ENCODE measurements at regions not wholly inside any gene's neighbourhood (a gene's known extent, or its start where the extent isn't known, plus 50 kb on each side); places are given as distances from the start of the nearest gene placed in this dataset.

- DNase-seq (ENCODE audit: low spot score), result peak; percentile 21
Observed at GRCh38 chr15:39153716-39154115, 427.2 kb upstream of the THBS1 start.

- no peak for DNase-seq (ENCODE audit: low spot score)
Observed at GRCh38 chr15:39154227-39154638, 426.6 kb upstream of the THBS1 start.

GRCh38 chr15:39154776-39155175 lies 426.1 kb upstream of the THBS1 start:
- DNase-seq (ENCODE audit: low spot score), result peak; percentile 61

GRCh38 chr15:39156166-39156565 lies 424.7 kb upstream of the THBS1 start:
- peak; percentile 61 for DNase-seq (ENCODE audit: low spot score)

- peak; percentile 29 for DNase-seq (ENCODE audit: low spot score)
Observed at GRCh38 chr15:39156646-39157250, 424.1 kb upstream of the THBS1 start.

GRCh38 chr15:39157882-39158281 lies 423.0 kb upstream of the THBS1 start:
- DNase-seq (ENCODE audit: low spot score), result no peak

- no peak for DNase-seq (ENCODE audit: low spot score)
Observed at GRCh38 chr15:39159833-39160232, 421.0 kb upstream of the THBS1 start.

GRCh38 chr15:39161096-39161495 lies 419.8 kb upstream of the THBS1 start:
- DNase-seq (ENCODE audit: low spot score), result no peak

GRCh38 chr15:39165020-39165706 lies 415.7 kb upstream of the THBS1 start:
- DNase-seq (ENCODE audit: low spot score), result no peak

GRCh38 chr15:39167164-39168058 lies 413.5 kb upstream of the THBS1 start:
- DNase-seq (ENCODE audit: low spot score), result no peak

GRCh38 chr15:39171944-39172368 lies 408.9 kb upstream of the THBS1 start:
- DNase-seq (ENCODE audit: low spot score), result peak; percentile 85

GRCh38 chr15:39172380-39173281 lies 408.2 kb upstream of the THBS1 start:
- no peak for DNase-seq (ENCODE audit: low spot score)

- no peak for DNase-seq (ENCODE audit: low spot score)
Observed at GRCh38 chr15:39173426-39173825, 407.5 kb upstream of the THBS1 start.

- no peak for DNase-seq (ENCODE audit: low spot score)
Observed at GRCh38 chr15:39174332-39174731, 406.5 kb upstream of the THBS1 start.

- DNase-seq (ENCODE audit: low spot score), result no peak
Observed at GRCh38 chr15:39176030-39176429, 404.8 kb upstream of the THBS1 start.

GRCh38 chr15:39177561-39177960 lies 403.3 kb upstream of the THBS1 start:
- DNase-seq (ENCODE audit: low spot score), result no peak

- DNase-seq (ENCODE audit: low spot score), result no peak
Observed at GRCh38 chr15:39180030-39180429, 400.8 kb upstream of the THBS1 start.

GRCh38 chr15:39180483-39180933 lies 400.4 kb upstream of the THBS1 start:
- no peak for DNase-seq (ENCODE audit: low spot score)

GRCh38 chr15:39181056-39181747 lies 399.7 kb upstream of the THBS1 start:
- DNase-seq (ENCODE audit: low spot score), result no peak

GRCh38 chr15:39181940-39182339 lies 398.9 kb upstream of the THBS1 start:
- peak; percentile 32 for DNase-seq (ENCODE audit: low spot score)

All from AG20443 (cell line).